Esophagus mucosa (tissue), 1 donor: ENCODE measurements at regions not wholly inside any gene's neighbourhood (a gene's known extent, or its start where the extent isn't known, plus 50 kb on each side); places are given as distances from the start of the nearest gene placed in this dataset.

Source experiments
- ATAC-seq: fragments of 200-7000 bp; cut with Tn5 transposase; one replicate; pipeline ENCODE4 v1.9.1; 2020
- donor health status: DM: yes; HTN: yes; CAD: no.

- ATAC-seq: no peak
These were observed 790.1 kb downstream of the TECRL start for GRCh38 chr4:63618883-63619718.

- ATAC-seq: no peak
These were observed 801.9 kb downstream of the TECRL start for GRCh38 chr4:63607169-63607872.

- ATAC-seq: no peak
These were observed 819.5 kb downstream of the TECRL start for GRCh38 chr4:63589796-63590195.

GRCh38 chr4:63583561-63583960 is 825.7 kb downstream of the TECRL start:
- no peak for ATAC-seq

GRCh38 chr4:63583007-63583406 is 826.2 kb downstream of the TECRL start:
- no peak for ATAC-seq

- no peak for ATAC-seq
These were observed 828.3 kb downstream of the TECRL start for GRCh38 chr4:63580796-63581475.

GRCh38 chr4:63578383-63578782 is 830.9 kb downstream of the TECRL start:
- no peak for ATAC-seq

GRCh38 chr4:63566658-63567057 is 842.6 kb downstream of the TECRL start:
- no peak for ATAC-seq

- ATAC-seq: no peak
These were observed 845.8 kb downstream of the TECRL start for GRCh38 chr4:63563288-63564014.

- ATAC-seq: no peak
These were observed 850.5 kb downstream of the TECRL start for GRCh38 chr4:63558709-63559108.

- ATAC-seq: no peak
These were observed 852.9 kb downstream of the TECRL start for GRCh38 chr4:63556332-63556731.

GRCh38 chr4:63553123-63553522 is 856.1 kb downstream of the TECRL start:
- no peak for ATAC-seq

GRCh38 chr4:63541828-63542227 is 867.4 kb downstream of the TECRL start:
- no peak for ATAC-seq

- no peak for ATAC-seq
These were observed 879.5 kb downstream of the TECRL start for GRCh38 chr4:63529581-63530337.

- no peak for ATAC-seq
These were observed 880.8 kb downstream of the TECRL start for GRCh38 chr4:63528256-63528991.

- ATAC-seq: no peak
These were observed 883.0 kb downstream of the TECRL start for GRCh38 chr4:63526251-63526650.

- no peak for ATAC-seq
These were observed 884.5 kb downstream of the TECRL start for GRCh38 chr4:63524764-63525163.

GRCh38 chr4:63505714-63506460 is 903.4 kb downstream of the TECRL start:
- ATAC-seq: no peak

GRCh38 chr4:63493265-63493664 is 916.0 kb downstream of the TECRL start:
- no peak for ATAC-seq

- ATAC-seq: no peak
These were observed 916.7 kb downstream of the TECRL start for GRCh38 chr4:63492515-63492914.

GRCh38 chr4:63464393-63464792 is 944.9 kb downstream of the TECRL start:
- no peak for ATAC-seq
